ENCODE measurements at regions not wholly inside any gene's neighbourhood (a gene's known extent, or its start where the extent isn't known, plus 50 kb on each side); places are given as distances from the start of the nearest gene placed in this dataset.

DNA sequence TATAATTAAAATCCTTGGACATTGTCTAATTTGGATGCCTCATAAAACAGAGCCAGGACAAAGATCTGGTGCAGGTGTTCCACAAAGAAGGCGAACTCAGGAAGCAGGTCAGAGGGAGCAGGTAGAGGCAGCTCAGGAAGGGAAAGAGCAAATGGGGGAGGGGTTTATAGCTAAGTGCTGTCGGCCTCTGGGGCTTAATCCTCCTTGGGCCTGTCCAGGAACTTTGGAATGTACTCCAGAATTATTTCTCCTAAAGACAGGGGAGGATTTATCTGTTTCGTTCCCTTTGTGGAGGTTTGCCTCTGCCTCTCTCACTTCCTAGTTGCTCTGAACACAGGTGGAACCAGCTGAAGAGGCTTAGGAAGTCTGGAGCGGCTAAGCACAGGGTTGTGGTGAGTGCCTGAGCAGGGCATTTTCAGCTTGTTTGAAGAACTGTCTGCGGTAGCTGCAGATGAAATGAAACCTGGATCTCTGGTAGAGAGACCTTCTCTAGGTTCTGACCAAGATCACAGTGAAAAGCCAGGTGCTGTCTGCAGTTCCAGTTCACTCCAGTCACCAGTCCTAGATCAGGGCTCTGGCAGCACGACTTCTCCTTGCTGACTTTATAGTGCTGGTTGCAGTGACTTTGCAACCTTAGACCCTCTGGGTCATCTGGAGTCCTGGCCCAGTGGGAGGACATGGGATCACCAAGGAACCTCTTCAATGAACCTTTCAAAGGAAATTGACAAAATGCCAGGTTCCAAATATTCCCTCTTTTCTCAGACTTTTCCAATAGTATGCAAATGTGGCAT is 519.2 kb downstream of the PCDH10 start:
- no peaks in the 10 kb centered on the region for H3K27me3 Mint-ChIP-seq (ENCODE audit: unreplicated experiment)
- no peaks in the 10 kb centered on the region for H3K4me1 Mint-ChIP-seq (ENCODE audit: low read depth, unreplicated experiment)
- TF ChIP-seq, protein P1, sequence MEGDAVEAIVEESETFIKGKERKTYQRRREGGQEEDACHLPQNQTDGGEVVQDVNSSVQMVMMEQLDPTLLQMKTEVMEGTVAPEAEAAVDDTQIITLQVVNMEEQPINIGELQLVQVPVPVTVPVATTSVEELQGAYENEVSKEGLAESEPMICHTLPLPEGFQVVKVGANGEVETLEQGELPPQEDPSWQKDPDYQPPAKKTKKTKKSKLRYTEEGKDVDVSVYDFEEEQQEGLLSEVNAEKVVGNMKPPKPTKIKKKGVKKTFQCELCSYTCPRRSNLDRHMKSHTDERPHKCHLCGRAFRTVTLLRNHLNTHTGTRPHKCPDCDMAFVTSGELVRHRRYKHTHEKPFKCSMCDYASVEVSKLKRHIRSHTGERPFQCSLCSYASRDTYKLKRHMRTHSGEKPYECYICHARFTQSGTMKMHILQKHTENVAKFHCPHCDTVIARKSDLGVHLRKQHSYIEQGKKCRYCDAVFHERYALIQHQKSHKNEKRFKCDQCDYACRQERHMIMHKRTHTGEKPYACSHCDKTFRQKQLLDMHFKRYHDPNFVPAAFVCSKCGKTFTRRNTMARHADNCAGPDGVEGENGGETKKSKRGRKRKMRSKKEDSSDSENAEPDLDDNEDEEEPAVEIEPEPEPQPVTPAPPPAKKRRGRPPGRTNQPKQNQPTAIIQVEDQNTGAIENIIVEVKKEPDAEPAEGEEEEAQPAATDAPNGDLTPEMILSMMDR (IDR thresholded peaks at IDR 0.05; ENCODE audit: unreplicated experiment): no peak
- peaks cover 3% of the 10 kb centered on the region for H3K9me3 Mint-ChIP-seq (ENCODE audit: low read depth, unreplicated experiment)
- intact Hi-C loops (cut with micrococcal nuclease; ENCODE audit: unreplicated experiment): no loop called here
- no peak overlapping the region for H3K4me3 Mint-ChIP-seq (ENCODE audit: low read depth, unreplicated experiment)
- no peak for DNase-seq
- no peak overlapping the region for H3K27ac Mint-ChIP-seq (ENCODE audit: unreplicated experiment)
- no TSS peak for BruUV-seq (replicated peaks)
- CTCF ChIA-PET: no interaction called here
- no peaks in the 10 kb centered on the region for H3K36me3 Mint-ChIP-seq (ENCODE audit: insufficient read depth, unreplicated experiment)

GRCh38 chr4:133647206-133647605 is 498.1 kb downstream of the PCDH10 start:
- no peak overlapping the region for H3K27ac Mint-ChIP-seq (ENCODE audit: unreplicated experiment)
- intact Hi-C loops (cut with micrococcal nuclease; ENCODE audit: unreplicated experiment): no loop called here
- no peaks in the 10 kb centered on the region for H3K4me1 Mint-ChIP-seq (ENCODE audit: low read depth, unreplicated experiment)
- no TSS peak for BruUV-seq (replicated peaks)
- no peak for DNase-seq
- CTCF ChIA-PET: no interaction called here
- no peaks in the 10 kb centered on the region for H3K9me3 Mint-ChIP-seq (ENCODE audit: low read depth, unreplicated experiment)
- TF ChIP-seq, protein P1 (IDR thresholded peaks at IDR 0.05; ENCODE audit: unreplicated experiment): no peak
- no peak overlapping the region for H3K4me3 Mint-ChIP-seq (ENCODE audit: low read depth, unreplicated experiment)
- no peaks in the 10 kb centered on the region for H3K36me3 Mint-ChIP-seq (ENCODE audit: insufficient read depth, unreplicated experiment)
- no peaks in the 10 kb centered on the region for H3K27me3 Mint-ChIP-seq (ENCODE audit: unreplicated experiment)

DNA sequence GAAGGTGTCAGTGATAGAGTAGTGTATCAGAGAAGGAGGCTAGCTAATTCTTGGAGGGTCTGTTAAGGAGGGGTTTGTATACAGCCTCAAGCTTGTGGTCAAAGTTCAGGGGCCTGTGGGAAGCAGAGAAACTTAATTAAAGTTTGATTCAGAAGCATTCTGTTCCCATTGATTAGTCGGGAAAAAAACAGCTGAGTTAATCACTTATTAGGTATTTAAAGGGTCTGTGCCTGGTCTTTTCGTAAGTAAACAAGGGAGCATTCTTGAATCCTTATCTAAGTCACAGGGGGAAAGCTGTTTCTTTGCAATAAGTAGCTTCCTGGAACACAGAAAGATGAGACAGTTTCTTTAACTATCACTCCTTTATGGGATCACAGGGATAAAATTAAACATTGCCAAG is 492.1 kb downstream of the PCDH10 start:
- H3K9me3 Mint-ChIP-seq (ENCODE audit: low read depth, unreplicated experiment): no peaks in the 10 kb centered on the region
- intact Hi-C loops (cut with micrococcal nuclease; ENCODE audit: unreplicated experiment): no loop called here
- no peak for DNase-seq
- no TSS peak for BruUV-seq (replicated peaks)
- H3K27ac Mint-ChIP-seq (ENCODE audit: unreplicated experiment): no peak overlapping the region
- no peak overlapping the region for H3K4me3 Mint-ChIP-seq (ENCODE audit: low read depth, unreplicated experiment)
- CTCF ChIA-PET: interaction anchor here (0.7 kb wide), 1 partner anchor 98 kb away, joined by 4 read pairs; no protein-coding TSS in a partner anchor
- no peaks in the 10 kb centered on the region for H3K4me1 Mint-ChIP-seq (ENCODE audit: low read depth, unreplicated experiment)
- TF ChIP-seq, protein P1 (IDR thresholded peaks at IDR 0.05; ENCODE audit: unreplicated experiment): no peak
- no peaks in the 10 kb centered on the region for H3K36me3 Mint-ChIP-seq (ENCODE audit: insufficient read depth, unreplicated experiment)
- no peaks in the 10 kb centered on the region for H3K27me3 Mint-ChIP-seq (ENCODE audit: unreplicated experiment)

DNA sequence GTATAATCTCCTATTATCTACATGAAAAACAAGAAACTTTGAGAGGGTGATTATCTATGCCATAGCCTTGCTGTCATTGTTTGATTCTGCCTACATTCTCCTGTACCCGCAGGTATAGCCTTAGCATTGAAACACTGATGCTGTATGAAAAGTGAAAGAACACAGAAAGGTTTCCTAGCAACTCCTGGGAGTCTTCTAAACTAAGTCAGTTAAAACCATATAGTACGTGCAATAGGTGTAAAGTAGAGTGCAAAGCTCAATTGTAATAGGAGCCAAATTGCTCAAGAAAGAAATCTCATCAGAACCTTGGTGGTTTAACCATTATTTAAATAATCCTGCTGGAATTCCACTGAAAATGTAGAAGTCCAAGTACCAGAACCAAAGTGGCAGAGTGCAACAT is 489.7 kb downstream of the PCDH10 start:
- H3K4me3 Mint-ChIP-seq (ENCODE audit: low read depth, unreplicated experiment): no peak overlapping the region
- BruUV-seq (replicated peaks): no TSS peak
- H3K36me3 Mint-ChIP-seq (ENCODE audit: insufficient read depth, unreplicated experiment): no peaks in the 10 kb centered on the region
- TF ChIP-seq, protein P1 (IDR thresholded peaks at IDR 0.05; ENCODE audit: unreplicated experiment): no peak
- H3K27ac Mint-ChIP-seq (ENCODE audit: unreplicated experiment): no peak overlapping the region
- H3K9me3 Mint-ChIP-seq (ENCODE audit: low read depth, unreplicated experiment): no peaks in the 10 kb centered on the region
- H3K4me1 Mint-ChIP-seq (ENCODE audit: low read depth, unreplicated experiment): no peaks in the 10 kb centered on the region
- no peak for DNase-seq
- CTCF ChIA-PET: no interaction called here
- intact Hi-C loops (cut with micrococcal nuclease; ENCODE audit: unreplicated experiment): no loop called here
- H3K27me3 Mint-ChIP-seq (ENCODE audit: unreplicated experiment): no peaks in the 10 kb centered on the region

Measured in Calu3 (cell line).